SK-N-SH treated with all-trans-retinoic acid at 6 μM for 48 hours (cell line): ENCODE measurements at regions not wholly inside any gene's neighbourhood (a gene's known extent, or its start where the extent isn't known, plus 50 kb on each side); places are given as distances from the start of the nearest gene placed in this dataset.

Source experiments
- ATAC-seq: fragments of 200-7000 bp; cut with Tn5 transposase; 3 replicates; pipeline ENCODE4 v1.9.1; 2020; ENCODE audit warnings: mild to moderate bottlenecking, moderate library complexity
- ARNTL ChIP-seq: fragments of 450-650 bp; formaldehyde crosslinking; IDR thresholded peaks from 2 replicates; pipeline ENCODE4 v1.5.0; 2020; ENCODE audit warnings: low read depth, mild to moderate bottlenecking, moderate library complexity, borderline replicate concordance
- CSDC2 ChIP-seq: fragments of 250-450 bp; sonication (Bioruptor Pico); IDR thresholded peaks from 2 replicates; pipeline ENCODE4 v1.5.0; 2020; ENCODE audit warnings: mild to moderate bottlenecking, moderate library complexity
- ESRRG ChIP-seq: fragments of 250-450 bp; sonication (Bioruptor Pico); IDR thresholded peaks from 2 replicates; pipeline ENCODE4 v1.6.1; 2021; ENCODE audit warnings: mild to moderate bottlenecking
- GLIS3 ChIP-seq: fragments of 250-450 bp; sonication (Bioruptor Pico); IDR thresholded peaks from 2 replicates; pipeline ENCODE4 v1.5.0; 2020; ENCODE audit warnings: mild to moderate bottlenecking, moderate library complexity
- ISL1 ChIP-seq: fragments of 250-450 bp; sonication (Bioruptor Pico); IDR thresholded peaks from 2 replicates; pipeline ENCODE4 v2.1.2; 2022; ENCODE audit warnings: mild to moderate bottlenecking, moderate library complexity
- OSR1 ChIP-seq: fragments of 250-450 bp; sonication (Bioruptor Pico); IDR thresholded peaks from 2 replicates; pipeline ENCODE4 v1.8.0; 2022; ENCODE audit warnings: moderate library complexity, mild to moderate bottlenecking, inconsistent platforms
- PPARA ChIP-seq: fragments of 250-450 bp; sonication (Bioruptor Pico); IDR thresholded peaks from 2 replicates; pipeline ENCODE4 v1.5.0; 2020; ENCODE audit warnings: mild to moderate bottlenecking, borderline replicate concordance
- RARB ChIP-seq: fragments of 250-450 bp; sonication (Bioruptor Pico); IDR thresholded peaks from 2 replicates; pipeline ENCODE4 v1.8.0; 2021; ENCODE audit warnings: mild to moderate bottlenecking, moderate library complexity
- SNAI2 ChIP-seq: fragments of 250-450 bp; sonication (Bioruptor Pico); IDR thresholded peaks from 2 replicates; pipeline ENCODE4 v1.5.0; 2020; ENCODE audit warnings: mild to moderate bottlenecking, moderate library complexity
- TCF4 ChIP-seq: fragments of 250-450 bp; sonication (Bioruptor Pico); IDR thresholded peaks from 2 replicates; pipeline ENCODE4 v1.8.0; 2021; ENCODE audit warnings: mild to moderate bottlenecking, moderate library complexity, borderline replicate concordance
- TOX ChIP-seq: fragments of 250-450 bp; sonication (Bioruptor Pico); IDR thresholded peaks from 2 replicates; pipeline ENCODE4 v1.8.0; 2021; ENCODE audit warnings: mild to moderate bottlenecking, moderate library complexity, borderline replicate concordance
- ZC3H10 ChIP-seq: fragments of 250-450 bp; sonication (Bioruptor Pico); IDR thresholded peaks from 2 replicates; pipeline ENCODE4 v1.5.1; 2021; ENCODE audit warnings: mild to moderate bottlenecking, moderate library complexity
- ZFP3 ChIP-seq: fragments of 250-450 bp; sonication (Bioruptor Pico); IDR thresholded peaks from 2 replicates; pipeline ENCODE4 v1.5.0; 2020; ENCODE audit warnings: mild to moderate bottlenecking, moderate library complexity
- ZFP30 ChIP-seq: fragments of 450-650 bp; formaldehyde crosslinking; IDR thresholded peaks from 2 replicates; pipeline ENCODE4 v1.5.0; 2022; ENCODE audit warnings: mild to moderate bottlenecking, moderate library complexity
- ZNF565 ChIP-seq: fragments of 450-650 bp; formaldehyde crosslinking; conservative IDR thresholded peaks from 2 replicates; pipeline ENCODE4 v1.5.0; 2020; ENCODE audit warnings: low read depth, mild to moderate bottlenecking, moderate library complexity
- ZNF70 ChIP-seq: fragments of 450-650 bp; formaldehyde crosslinking; IDR thresholded peaks from 2 replicates; pipeline ENCODE4 v1.5.0; 2020; ENCODE audit warnings: mild to moderate bottlenecking, moderate library complexity
- ZNF8 ChIP-seq: fragments of 450-650 bp; formaldehyde crosslinking; IDR thresholded peaks from 2 replicates; pipeline ENCODE4 v1.5.0; 2020; ENCODE audit warnings: mild to moderate bottlenecking, moderate library complexity
- TF ChIP-seq, protein P1 (sequence below): fragments of 250-450 bp; sonication (Bioruptor Pico); IDR thresholded peaks from 2 replicates; pipeline ENCODE4 v1.8.0; 2020; ENCODE audit warnings: mild to moderate bottlenecking, moderate library complexity, borderline replicate concordance
- TF ChIP-seq, protein P2 (sequence below): fragments of 250-450 bp; sonication (Bioruptor Pico); IDR thresholded peaks from 2 replicates; pipeline ENCODE4 v1.8.0; 2021; ENCODE audit warnings: low read depth, mild to moderate bottlenecking, moderate library complexity, borderline replicate concordance
- TF ChIP-seq, protein P3 (sequence below): fragments of 250-450 bp; sonication (Bioruptor Pico); IDR thresholded peaks from 2 replicates; pipeline ENCODE4 v1.5.1; 2020; ENCODE audit warnings: low read depth, mild to moderate bottlenecking, moderate library complexity
- TF ChIP-seq, protein P4 (sequence below): fragments of 250-450 bp; sonication (Bioruptor Pico); IDR thresholded peaks from 2 replicates; pipeline ENCODE4 v1.5.0; 2020; ENCODE audit warnings: mild to moderate bottlenecking, moderate library complexity

DNA sequence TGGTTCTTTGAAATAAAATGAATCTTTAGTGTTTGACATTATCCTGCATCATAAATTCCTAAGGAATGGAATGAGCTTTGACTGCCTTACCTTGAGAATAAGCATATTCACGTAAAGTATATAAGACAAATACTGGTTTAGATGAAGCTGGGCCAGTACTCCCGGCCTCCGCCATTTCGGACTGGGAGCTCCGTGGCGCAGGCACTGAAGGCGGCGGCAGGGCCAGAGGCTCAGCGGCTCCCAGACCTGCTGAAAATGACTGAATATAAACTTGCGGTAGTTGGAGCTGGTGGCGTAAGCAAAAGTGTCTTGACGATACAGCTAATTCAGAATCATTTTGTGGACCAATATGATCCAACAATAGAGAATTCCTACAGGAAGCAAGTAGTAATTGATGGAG, 76.2 kb upstream of the FAM83B start:
- TF ChIP-seq SNAI2 (CRISPR knock-in tag) (no peak), ARNTL (CRISPR knock-in tag) (no peak), ZNF70 (no peak), TOX (no peak), ZNF565 (CRISPR knock-in tag) (no peak), ZNF8 (CRISPR knock-in tag) (no peak), ZFP30 (CRISPR knock-in tag) (no peak), ISL1 (no peak), ESRRG (CRISPR knock-in tag) (no peak), ZFP3 (CRISPR knock-in tag) (no peak), CSDC2 (CRISPR knock-in tag) (no peak), OSR1 (no peak), GLIS3 (CRISPR knock-in tag) (no peak), RARB (CRISPR knock-in tag) (no peak)
- TF ChIP-seq, protein P1, sequence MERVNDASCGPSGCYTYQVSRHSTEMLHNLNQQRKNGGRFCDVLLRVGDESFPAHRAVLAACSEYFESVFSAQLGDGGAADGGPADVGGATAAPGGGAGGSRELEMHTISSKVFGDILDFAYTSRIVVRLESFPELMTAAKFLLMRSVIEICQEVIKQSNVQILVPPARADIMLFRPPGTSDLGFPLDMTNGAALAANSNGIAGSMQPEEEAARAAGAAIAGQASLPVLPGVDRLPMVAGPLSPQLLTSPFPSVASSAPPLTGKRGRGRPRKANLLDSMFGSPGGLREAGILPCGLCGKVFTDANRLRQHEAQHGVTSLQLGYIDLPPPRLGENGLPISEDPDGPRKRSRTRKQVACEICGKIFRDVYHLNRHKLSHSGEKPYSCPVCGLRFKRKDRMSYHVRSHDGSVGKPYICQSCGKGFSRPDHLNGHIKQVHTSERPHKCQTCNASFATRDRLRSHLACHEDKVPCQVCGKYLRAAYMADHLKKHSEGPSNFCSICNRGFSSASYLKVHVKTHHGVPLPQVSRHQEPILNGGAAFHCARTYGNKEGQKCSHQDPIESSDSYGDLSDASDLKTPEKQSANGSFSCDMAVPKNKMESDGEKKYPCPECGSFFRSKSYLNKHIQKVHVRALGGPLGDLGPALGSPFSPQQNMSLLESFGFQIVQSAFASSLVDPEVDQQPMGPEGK (CRISPR knock-in tag): no peak
- TF ChIP-seq, protein P2, sequence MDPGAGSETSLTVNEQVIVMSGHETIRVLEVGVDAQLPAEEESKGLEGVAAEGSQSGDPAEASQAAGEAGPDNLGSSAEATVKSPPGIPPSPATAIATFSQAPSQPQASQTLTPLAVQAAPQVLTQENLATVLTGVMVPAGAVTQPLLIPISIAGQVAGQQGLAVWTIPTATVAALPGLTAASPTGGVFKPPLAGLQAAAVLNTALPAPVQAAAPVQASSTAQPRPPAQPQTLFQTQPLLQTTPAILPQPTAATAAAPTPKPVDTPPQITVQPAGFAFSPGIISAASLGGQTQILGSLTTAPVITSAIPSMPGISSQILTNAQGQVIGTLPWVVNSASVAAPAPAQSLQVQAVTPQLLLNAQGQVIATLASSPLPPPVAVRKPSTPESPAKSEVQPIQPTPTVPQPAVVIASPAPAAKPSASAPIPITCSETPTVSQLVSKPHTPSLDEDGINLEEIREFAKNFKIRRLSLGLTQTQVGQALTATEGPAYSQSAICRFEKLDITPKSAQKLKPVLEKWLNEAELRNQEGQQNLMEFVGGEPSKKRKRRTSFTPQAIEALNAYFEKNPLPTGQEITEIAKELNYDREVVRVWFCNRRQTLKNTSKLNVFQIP (CRISPR knock-in tag): no peak
- no peak for ATAC-seq

DNA sequence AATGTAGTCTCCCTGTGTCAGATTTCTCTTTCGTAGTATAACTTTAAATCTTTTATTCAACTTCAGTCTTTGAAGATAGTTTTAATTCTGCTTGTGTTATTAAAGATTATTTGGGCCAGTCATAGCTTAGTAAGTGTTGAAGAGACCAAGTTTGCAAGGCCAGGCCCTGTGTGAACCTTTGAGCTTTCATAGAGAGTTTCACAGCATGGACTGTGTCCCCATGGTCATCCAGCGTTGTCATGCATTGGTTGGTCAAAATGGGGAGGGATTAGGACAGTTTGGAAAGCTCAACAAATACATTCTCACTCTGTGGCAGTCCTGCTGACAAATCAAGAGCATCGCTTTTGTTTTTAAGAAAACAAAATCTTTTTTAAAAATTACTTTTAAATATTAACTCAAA, 74.6 kb upstream of the FAM83B start:
- ATAC-seq: no peak

DNA sequence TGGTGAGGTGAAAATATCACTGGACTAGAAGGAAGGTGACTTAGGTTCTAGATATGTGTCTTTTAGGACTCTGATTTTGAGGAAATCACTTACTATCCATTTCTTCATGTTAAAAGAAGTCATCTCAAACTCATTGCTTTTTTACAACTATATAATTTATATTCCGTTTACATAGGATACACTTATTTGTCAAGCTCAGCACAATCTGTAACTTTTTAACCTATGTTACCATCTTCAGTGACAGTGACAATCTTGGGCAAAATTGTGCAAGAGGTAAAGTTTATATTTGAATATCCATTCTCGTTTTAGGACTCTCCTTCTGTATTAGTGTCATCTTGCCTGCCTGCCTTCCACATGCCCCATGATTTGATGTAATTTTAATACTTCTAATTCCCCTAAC, 74.0 kb upstream of the FAM83B start:
- TF ChIP-seq TCF4 (CRISPR knock-in tag) (no peak), ZC3H10 (CRISPR knock-in tag) (no peak), OSR1 (no peak), ESRRG (CRISPR knock-in tag) (no peak), ZFP3 (CRISPR knock-in tag) (no peak), ZFP30 (CRISPR knock-in tag) (no peak), ARNTL (CRISPR knock-in tag) (no peak)
- TF ChIP-seq, protein P3, sequence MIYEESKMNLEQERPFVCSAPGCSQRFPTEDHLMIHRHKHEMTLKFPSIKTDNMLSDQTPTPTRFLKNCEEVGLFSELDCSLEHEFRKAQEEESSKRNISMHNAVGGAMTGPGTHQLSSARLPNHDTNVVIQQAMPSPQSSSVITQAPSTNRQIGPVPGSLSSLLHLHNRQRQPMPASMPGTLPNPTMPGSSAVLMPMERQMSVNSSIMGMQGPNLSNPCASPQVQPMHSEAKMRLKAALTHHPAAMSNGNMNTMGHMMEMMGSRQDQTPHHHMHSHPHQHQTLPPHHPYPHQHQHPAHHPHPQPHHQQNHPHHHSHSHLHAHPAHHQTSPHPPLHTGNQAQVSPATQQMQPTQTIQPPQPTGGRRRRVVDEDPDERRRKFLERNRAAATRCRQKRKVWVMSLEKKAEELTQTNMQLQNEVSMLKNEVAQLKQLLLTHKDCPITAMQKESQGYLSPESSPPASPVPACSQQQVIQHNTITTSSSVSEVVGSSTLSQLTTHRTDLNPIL (CRISPR knock-in tag): no peak
- TF ChIP-seq, all 23 proteins: peak for 0
- no peak for ATAC-seq

More for the DNA sequence above, 74.6 kb upstream of the FAM83B start:
- TF ChIP-seq RARB (CRISPR knock-in tag) (no peak), ZFP3 (CRISPR knock-in tag) (no peak), ISL1 (no peak), ZNF565 (CRISPR knock-in tag) (no peak), GLIS3 (CRISPR knock-in tag) (no peak), ZFP30 (CRISPR knock-in tag) (no peak), SNAI2 (CRISPR knock-in tag) (no peak), PPARA (CRISPR knock-in tag) (no peak), ZC3H10 (CRISPR knock-in tag) (no peak)
- TF ChIP-seq, protein P4, sequence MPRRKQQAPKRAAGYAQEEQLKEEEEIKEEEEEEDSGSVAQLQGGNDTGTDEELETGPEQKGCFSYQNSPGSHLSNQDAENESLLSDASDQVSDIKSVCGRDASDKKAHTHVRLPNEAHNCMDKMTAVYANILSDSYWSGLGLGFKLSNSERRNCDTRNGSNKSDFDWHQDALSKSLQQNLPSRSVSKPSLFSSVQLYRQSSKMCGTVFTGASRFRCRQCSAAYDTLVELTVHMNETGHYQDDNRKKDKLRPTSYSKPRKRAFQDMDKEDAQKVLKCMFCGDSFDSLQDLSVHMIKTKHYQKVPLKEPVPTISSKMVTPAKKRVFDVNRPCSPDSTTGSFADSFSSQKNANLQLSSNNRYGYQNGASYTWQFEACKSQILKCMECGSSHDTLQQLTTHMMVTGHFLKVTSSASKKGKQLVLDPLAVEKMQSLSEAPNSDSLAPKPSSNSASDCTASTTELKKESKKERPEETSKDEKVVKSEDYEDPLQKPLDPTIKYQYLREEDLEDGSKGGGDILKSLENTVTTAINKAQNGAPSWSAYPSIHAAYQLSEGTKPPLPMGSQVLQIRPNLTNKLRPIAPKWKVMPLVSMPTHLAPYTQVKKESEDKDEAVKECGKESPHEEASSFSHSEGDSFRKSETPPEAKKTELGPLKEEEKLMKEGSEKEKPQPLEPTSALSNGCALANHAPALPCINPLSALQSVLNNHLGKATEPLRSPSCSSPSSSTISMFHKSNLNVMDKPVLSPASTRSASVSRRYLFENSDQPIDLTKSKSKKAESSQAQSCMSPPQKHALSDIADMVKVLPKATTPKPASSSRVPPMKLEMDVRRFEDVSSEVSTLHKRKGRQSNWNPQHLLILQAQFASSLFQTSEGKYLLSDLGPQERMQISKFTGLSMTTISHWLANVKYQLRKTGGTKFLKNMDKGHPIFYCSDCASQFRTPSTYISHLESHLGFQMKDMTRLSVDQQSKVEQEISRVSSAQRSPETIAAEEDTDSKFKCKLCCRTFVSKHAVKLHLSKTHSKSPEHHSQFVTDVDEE: no peak

DNA sequence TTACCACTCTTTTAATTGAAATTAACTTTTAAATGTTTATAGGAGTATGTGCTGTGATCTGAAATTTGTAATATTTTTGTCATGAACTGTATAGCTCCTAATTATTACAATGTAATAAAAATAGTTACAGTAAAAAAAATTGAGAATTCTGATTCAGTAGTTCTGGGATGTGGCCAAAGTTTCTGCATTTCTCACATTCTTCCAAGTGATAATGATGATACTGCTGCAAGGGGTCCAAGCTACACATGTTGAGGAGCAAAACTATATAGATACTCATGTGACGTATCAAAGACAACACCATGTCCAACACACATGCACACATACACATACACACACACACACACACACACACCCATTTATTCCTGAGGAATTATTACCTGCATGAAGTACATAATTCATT, 71.0 kb upstream of the FAM83B start:
- no peak for ATAC-seq
- TF ChIP-seq, protein P3 (CRISPR knock-in tag): no peak
- TF ChIP-seq ISL1: no peak
- TF ChIP-seq ZNF8 (CRISPR knock-in tag): no peak
- TF ChIP-seq TOX: no peak
